Ovary (tissue), 3 donors: ENCODE measurements at regions not wholly inside any gene's neighbourhood (a gene's known extent, or its start where the extent isn't known, plus 50 kb on each side); places are given as distances from the start of the nearest gene placed in this dataset.

Experiments
- CTCF ChIP-seq, 3 donors: fragments of 450-650 bp in 2 of 3; fragments of 200-600 bp in 1 of 3; IDR thresholded peaks; one replicate each; pipeline versions ENCODE4 v1.5.1 to v1.8.0; 2016 to 2022; ENCODE audit warnings: antibody characterized with exemption in 3 of 3, mild to moderate bottlenecking in 1 of 3
- EP300 ChIP-seq: sonication (generic); formaldehyde crosslinking; IDR thresholded peaks from one replicate; pipeline ENCODE4 v1.6.1; 2017; ENCODE audit warnings: antibody characterized with exemption
- POLR2A ChIP-seq: fragments of 450-650 bp; IDR thresholded peaks from one replicate; pipeline ENCODE4 v1.6.1; 2017; ENCODE audit warnings: antibody characterized with exemption, mild to moderate bottlenecking, moderate library complexity
- donor health status: DM: no; HTN: no; CAD: no.

- TF ChIP-seq CTCF (IDR thresholded peaks at IDR 0.05) (no peak), EP300 (no peak), POLR2A (no peak)
These were observed 1275.2 kb upstream of the CRIM1 start for GRCh38 chr2:35080231-35080910.
